ENCODE measurements at regions not wholly inside any gene's neighbourhood (a gene's known extent, or its start where the extent isn't known, plus 50 kb on each side); places are given as distances from the start of the nearest gene placed in this dataset.
"Not testable (repeated sequence)": the region's sequence is repeated elsewhere in the genome, so short reads cannot be mapped to it uniquely, and the experiment has no call there.

- DNase-seq: no peak
Measured at GRCh38 chr5:152106571-152106970, 181.9 kb upstream of the GLRA1 start.

- DNase-seq: no peak
Measured at GRCh38 chr5:152105085-152105484, 180.4 kb upstream of the GLRA1 start.

DNA sequence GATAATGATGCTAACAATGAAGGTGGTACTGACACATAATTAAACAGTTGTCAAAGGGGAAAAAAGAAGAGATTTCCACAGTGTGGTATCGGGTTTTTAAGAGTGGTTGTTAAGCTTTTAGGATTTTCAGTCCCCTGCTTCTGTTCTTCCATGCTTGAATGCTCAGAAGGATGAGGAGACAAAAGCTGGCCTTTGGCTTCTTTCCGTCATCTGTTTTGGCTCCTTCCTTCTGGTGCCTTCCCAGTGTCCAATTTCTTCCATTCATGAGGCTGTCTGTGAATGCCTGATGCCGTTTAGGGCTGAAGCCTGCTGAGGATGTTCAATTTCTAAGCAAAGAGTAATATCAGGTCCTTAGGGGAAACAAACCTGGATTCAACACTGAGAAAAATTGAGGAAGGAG lies 179.6 kb upstream of the GLRA1 start:
- DNase-seq: no peak

DNA sequence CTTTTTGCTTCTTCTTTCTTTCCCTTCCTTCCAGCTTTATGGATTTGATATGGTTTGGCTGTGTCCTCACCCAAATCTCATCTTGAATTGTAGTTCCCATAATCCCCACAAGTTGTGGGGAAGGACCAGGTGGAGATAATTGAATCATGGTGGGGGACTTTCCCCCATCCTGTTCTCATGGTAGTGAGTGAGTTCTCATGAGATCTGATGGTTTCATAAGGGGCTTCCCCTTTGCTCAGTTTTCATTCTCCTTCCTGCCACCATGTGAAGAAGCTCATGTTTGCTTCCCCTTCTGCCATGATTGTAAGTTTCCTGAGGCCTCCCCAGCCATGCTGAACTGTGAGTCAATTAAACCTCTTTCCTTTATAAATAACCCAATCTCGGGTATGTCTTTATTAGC lies 178.3 kb upstream of the GLRA1 start:
- not testable (repeated sequence) for DNase-seq

DNA sequence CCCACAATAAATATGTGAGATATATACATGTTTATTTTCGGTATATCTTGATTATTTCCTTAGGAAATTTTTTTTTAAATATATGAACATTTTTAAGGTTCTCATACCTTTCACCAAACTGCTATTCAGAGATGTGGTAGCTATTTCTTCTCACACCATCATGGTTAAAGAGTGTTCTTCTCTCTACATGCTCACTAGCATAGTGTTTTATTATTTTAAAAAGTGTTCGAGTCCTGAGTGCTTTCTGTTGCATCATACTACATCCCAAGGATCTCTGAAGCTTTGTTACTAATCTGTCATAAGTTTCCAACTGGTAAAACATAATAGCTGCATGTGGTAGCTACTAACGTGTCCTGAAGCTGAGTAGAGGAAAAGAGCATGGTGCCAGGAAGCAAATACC lies 177.4 kb upstream of the GLRA1 start:
- no peak for DNase-seq

- no peak for DNase-seq
Measured at GRCh38 chr5:152100462-152100861, 175.8 kb upstream of the GLRA1 start.

DNA sequence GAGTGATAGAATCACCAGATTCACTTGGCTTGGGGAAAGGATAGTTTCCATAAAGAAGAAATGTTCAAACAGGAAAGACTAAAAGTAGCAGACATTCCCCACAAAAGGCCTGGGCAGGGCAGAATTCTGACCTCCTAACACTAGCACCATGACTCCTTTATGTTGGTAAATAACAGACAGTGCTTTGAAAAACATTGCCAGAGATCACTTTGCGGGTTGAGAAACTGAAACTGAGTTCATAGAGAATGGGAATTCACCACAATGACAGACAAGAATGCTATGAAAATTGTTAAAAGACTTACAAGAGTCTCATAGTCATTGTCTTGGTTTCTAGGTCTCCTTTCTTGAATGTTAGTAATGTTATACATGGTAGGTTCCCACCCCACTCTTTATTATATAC lies 172.5 kb upstream of the GLRA1 start:
- no peak for DNase-seq

DNA sequence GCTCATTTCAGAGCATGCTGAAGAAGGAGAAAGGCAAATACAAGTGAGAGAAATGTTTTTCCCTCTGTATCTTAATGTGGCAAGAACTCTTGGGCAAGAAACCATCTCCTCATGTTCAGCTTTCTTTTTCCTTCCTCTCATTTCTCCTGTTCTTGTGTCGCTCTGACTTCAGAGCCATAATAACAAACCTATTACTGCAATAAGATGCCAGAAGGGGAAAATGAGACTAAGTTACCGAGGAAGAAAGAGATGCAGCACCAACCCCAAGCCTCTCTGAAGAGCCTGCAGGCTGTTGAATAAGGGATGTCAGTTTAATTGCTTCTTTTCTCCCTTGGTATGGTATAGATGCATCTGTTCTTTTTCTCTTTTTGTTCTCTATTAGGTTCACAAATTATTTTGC lies 170.1 kb upstream of the GLRA1 start:
- DNase-seq: no peak

DNA sequence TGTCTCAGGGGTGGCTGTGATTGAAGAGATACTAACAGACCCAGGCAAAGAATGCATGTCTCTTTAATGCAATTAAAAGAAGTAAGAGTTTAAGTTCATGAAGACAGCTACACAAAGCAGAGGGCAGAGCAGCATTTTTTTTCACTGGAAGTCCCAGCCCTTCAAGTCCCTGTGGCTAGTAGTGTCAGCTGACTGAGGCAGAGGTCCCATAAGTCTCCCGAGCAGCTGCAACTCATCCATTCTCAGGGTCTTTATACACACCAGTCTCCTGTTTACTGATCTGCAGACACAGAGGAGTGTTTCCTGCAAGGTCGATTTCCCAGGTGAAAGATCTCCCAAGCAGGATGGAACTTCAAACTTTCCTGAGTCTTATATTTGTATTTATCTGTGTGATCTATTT lies 169.4 kb upstream of the GLRA1 start:
- no peak for DNase-seq

DNA sequence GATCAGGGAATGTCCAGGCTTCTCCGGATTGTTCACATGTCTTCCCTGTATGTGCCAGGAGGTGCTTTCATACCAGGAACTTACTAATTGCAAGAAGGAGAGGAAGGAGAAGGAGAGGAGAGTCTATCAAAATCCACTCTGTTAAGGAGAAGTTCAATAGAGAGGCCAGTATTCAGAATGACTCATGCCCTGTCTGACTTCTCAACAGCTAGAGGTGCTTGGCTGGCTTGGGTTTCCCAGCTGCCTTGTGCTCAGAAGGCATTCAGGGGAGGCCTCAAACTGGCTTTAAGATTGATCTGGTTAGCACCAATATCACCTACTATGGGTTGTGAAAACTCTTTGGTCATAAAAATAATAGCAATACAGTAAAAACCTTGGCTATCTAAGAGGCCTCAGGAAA lies 167.9 kb upstream of the GLRA1 start:
- DNase-seq: no peak

- no peak for DNase-seq
Measured at GRCh38 chr5:152089644-152090043, 165.0 kb upstream of the GLRA1 start.

GRCh38 chr5:152086668-152087067 lies 162.0 kb upstream of the GLRA1 start:
- DNase-seq: no peak

DNA sequence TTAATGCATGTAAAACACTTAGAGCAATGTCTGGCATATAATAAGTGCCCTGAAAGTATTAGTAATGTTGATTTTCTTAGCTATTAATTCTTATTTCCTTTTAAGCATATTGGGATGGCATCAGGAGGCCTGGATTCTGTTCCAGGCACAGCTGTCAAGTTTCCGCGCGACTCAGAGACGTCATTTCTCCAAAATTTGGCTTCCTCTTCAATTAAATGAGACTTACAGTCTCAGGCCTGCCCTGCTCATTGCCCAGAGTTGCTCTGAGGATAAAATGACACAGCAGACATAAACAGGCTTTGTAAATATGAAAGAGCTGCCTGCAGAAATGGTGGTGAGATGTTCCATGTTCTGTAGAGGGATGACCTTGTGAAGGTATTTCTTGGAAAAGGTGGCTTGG lies 159.8 kb upstream of the GLRA1 start:
- no peak for DNase-seq

- no peak for DNase-seq
Measured at GRCh38 chr5:152083231-152083630, 158.6 kb upstream of the GLRA1 start.

- peak; percentile 62 for DNase-seq
Measured at GRCh38 chr5:152072091-152072490, 147.4 kb upstream of the GLRA1 start.

GRCh38 chr5:152070591-152070990 lies 145.9 kb upstream of the GLRA1 start:
- no peak for DNase-seq

GRCh38 chr5:152066784-152067183 lies 142.1 kb upstream of the GLRA1 start:
- no peak for DNase-seq

- no peak for DNase-seq
Measured at GRCh38 chr5:152063004-152063403, 138.4 kb upstream of the GLRA1 start.

GRCh38 chr5:152061095-152061494 lies 136.4 kb upstream of the GLRA1 start:
- DNase-seq: no peak

DNA sequence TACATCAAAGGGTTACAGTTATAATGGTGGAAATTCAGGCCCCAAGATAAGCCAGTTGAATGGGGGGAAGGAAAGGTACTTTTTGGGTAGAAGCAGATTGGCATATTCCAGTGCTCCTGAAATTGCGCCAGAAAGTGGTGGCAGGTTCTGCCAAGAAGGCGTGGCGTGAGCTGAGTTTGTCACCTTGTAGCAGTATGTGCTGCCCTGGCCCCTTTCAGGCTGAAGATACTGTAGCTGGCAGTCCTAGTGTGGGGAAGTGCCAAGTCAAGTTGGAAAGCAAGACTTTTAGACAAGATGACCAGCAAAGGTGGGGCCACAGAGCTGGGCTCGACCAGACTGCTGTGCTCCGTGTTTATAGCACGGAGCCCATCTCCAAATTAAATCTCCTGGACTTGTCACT lies 133.6 kb upstream of the GLRA1 start:
- DNase-seq: no peak

- DNase-seq: no peak
Measured at GRCh38 chr5:152056931-152057330, 132.3 kb upstream of the GLRA1 start.

GRCh38 chr5:152052470-152052869 lies 127.8 kb upstream of the GLRA1 start:
- DNase-seq: no peak

- no peak for DNase-seq
Measured at GRCh38 chr5:152051499-152052454, 127.1 kb upstream of the GLRA1 start.

GRCh38 chr5:152046361-152046760 lies 121.7 kb upstream of the GLRA1 start:
- no peak for DNase-seq

GRCh38 chr5:152038856-152039255 lies 114.2 kb upstream of the GLRA1 start:
- peak; percentile 55 for DNase-seq
